ENCODE measurements at regions not wholly inside any gene's neighbourhood (a gene's known extent, or its start where the extent isn't known, plus 50 kb on each side); places are given as distances from the start of the nearest gene placed in this dataset.
A peak's percentile ranks its signal among the peaks of the same experiment; 100 is the strongest.

DNA sequence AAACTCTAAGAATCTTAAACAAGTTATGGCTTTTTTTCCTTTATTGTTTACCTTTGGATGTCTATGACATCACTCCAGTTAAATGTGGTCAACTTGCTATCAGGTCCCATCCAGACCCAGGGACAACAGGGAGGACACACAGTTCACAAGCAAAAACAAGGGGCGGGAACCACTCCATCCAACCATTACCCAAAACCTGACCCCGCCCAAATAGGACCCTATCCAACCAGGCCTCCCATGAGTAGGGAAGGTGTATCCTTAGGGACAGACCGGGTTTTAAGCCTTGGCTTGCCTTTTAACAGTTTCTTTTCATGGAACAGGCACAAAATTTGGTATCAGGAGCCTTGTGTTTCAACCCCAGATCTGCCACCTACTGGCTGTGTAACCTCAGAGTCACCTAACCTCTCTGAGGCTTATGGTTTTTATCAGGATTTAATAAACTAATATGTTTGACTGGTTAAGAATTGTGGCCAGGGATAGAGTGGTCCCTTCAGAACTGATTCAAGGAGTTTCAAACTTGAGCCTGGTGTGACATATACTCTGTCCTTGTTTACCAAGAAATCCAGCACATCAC, 127.7 kb upstream of the RAD23B start:
- no peak overlapping the region for H3K27ac ChIP-seq

DNA sequence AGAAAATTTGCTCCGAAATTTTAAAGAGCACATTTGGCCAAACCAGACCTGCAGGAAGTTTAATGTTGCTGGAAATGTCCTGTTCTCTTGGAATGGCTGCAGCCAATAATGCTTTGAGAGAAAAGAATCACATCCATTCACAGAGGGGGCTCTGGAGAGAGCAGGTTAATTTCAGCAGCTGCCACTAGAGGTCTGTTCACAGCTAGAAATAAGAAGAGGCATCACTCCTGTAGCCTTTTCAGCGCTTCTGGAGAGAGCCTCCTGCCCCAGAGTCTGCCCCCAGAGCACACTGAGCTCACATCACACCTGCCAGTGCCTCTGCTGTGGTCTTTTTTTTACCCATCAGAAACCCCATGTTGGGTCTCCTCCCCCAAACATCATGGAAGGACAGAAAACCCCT, 124.8 kb upstream of the RAD23B start:
- H3K4me3 ChIP-seq = no peak overlapping the region
- no peak overlapping the region for H3K27ac ChIP-seq

More for the DNA sequence above, 127.7 kb upstream of the RAD23B start:
- no peak overlapping the region for H3K4me3 ChIP-seq

DNA sequence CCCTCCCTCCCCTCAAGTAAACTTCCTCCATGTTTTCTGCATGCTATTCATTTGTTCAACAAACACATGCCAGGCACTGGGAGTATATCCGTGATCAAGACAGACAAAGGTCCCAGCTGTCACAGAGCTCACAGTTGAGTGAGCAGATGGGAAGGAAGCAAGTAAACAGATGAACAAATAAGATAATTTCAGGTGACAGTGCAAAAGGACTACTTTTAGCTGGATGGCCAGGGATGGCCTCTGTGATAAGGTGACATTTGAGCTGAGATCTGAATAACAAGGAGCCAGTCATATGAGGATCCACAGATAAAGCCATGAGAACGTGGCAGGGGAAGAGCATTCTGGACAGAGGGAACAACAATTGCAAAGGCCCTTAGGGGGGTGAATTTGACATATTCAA, 121.7 kb upstream of the RAD23B start:
- Histone ChIP-seq H3K4me3 (no peak overlapping the region), H3K27ac (no peak overlapping the region)

GRCh38 chr9:107163370-107163769, 119.7 kb upstream of the RAD23B start:
- Histone ChIP-seq H3K4me3 (no peak overlapping the region), H3K27ac (no peak overlapping the region)

DNA sequence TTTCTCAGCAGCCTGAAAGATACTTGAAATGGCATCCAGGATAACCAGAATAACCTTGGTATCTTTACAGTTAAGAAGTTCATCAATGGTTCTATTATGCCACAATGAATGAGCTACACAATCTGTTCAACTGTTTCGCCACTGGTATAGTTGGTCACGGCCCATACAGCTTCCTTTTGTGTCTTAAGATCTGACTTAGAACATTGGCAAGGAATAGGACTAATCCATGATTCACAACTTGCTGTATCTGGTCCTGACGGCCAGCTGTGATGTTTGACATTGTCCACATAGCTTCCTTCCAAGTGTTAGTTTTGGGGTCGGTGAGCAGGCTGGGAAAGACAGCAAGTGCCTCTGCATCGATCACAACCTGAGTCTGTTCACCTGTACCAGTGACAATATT, 113.3 kb upstream of the RAD23B start:
- H3K27ac ChIP-seq = no peak overlapping the region
- H3K4me3 ChIP-seq = no peak overlapping the region

DNA sequence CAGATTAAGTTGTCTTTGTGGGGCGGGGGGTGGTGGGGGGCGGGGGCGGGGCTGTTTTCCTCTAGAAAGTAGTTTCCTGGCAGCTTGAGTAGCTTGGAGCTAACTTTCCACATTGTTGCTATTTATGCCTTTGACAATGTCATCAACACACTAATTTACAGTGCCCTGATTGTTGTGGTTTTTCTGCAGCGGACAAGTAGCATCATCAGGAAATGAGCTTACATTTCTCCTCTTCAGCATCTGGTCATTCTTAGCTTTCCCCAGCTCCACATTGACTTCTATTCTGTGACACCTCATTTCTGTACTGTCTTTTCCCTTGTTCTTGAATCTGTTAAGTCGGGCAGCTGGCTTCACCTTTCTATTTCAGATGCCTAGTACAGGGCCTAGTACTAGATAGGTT, 112.3 kb upstream of the RAD23B start:
- no peak overlapping the region for H3K27ac ChIP-seq
- H3K4me3 ChIP-seq = no peak overlapping the region

GRCh38 chr9:107172160-107172978, 110.7 kb upstream of the RAD23B start:
- Histone ChIP-seq H3K4me3 (no peak overlapping the region), H3K27ac (no peak overlapping the region)

DNA sequence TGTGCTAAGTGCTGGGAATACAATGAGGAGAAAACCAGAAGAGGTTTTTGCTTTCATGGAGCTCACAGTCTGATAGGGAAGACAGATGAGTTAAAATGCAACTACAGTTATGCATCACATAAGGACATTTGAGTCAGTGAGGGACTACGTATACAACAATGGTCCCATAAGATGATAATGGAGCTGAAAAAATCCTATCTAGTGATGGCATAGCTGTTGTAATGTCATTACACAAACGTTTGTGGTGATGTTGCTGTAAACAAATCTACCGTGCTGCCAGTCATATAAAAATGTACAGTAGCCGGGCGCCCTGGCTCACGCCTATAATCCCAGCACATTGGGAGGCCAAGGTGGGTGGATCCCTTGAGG, 110.1 kb upstream of the RAD23B start:
- H3K27ac ChIP-seq = no peak overlapping the region

DNA sequence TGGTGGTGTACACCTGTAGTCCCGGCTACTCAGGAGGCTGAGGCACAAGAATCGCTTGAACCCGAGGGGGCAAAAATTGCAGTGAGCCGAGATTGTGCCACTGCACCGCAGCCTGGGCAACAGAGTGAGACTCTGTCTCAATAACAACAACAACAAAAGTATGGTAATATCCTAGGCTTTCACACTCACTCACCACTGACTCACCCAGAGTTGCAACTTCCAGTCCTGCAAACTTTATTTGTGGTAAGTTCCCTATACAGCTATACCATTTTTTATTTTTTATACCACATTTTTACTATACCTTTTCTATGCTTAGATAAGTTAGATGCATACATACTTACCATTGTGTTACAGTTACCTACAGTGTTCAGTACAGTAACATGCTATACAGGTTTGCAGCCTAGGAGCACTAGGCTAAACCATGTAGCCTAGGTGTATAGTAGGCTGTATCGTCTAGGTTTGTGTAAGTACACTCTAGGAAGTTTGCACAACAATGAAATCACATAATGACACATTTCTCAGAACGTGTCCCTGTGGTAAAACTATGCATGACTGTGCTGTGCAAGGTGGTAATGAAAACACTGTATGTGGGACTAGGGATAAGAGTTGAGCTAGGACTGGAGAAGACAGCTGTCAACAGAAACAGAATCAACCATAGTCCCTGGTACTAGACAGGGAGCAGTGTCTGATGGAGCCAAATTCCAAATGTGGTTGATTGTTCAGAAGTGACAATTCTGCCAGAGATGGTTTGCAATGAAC, 109.5 kb upstream of the RAD23B start:
- no peak overlapping the region for H3K27ac ChIP-seq
- no peak overlapping the region for H3K4me3 ChIP-seq

More for the DNA sequence above, 110.1 kb upstream of the RAD23B start:
- H3K4me3 ChIP-seq = no peak overlapping the region

- H3K27ac ChIP-seq = no peak overlapping the region
- H3K4me3 ChIP-seq = no peak overlapping the region
These were observed 108.6 kb upstream of the RAD23B start for GRCh38 chr9:107174441-107174840.

DNA sequence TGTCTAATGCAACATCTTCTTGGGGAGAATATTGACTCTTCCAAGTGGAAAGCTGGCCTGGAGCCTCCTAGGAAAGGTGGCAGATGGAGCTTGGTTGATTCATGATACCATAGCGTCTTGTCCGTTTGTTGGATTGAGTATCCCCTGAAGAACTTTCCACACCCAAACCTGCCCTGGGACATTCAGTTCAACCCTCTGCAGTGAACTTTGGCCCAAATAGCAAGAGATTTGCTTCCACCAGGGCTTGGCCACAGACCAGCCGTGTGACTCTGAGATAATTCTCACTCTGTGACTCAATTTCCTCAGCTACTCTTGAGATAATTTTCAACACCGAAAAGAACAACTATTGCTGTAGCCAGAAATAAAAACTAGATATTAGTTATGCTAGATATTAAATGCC, 108.0 kb upstream of the RAD23B start:
- H3K4me3 ChIP-seq = no peak overlapping the region
- H3K27ac ChIP-seq = peak overlapping the region in 1 of 21 experiments; percentile 5

DNA sequence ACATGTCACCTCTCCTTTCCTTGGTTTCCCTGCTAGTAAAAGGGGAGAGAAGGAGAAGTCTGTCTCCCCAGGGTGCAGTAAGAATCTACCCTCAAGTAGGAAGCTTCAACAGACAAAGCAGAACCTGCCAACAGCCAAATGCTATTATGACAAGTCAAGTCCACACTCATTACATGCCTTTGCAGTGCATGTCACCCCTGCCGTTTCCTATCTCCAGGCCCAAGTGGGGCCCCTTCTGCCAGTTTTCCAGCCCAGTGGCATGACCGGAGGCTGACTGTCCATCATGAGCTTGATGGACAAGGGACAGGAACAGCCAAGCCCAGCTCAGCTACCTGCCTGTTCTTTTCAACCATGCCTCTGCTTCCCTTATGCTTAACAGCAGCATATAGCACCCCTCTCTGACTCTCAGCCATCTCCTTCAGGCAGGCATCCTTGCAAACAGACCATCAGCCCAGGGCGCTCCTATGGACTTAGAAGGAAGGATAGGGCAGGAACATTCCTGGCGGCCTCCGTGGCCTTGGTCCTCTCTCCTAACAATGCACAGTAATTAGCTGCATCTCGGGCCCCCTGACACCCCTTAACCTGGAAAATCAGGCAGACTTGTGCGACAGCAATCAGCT, 107.2 kb upstream of the RAD23B start:
- H3K27ac ChIP-seq = peak overlapping the region in 2 of 21 experiments; percentile 0 to 5
- H3K4me3 ChIP-seq = no peak overlapping the region

DNA sequence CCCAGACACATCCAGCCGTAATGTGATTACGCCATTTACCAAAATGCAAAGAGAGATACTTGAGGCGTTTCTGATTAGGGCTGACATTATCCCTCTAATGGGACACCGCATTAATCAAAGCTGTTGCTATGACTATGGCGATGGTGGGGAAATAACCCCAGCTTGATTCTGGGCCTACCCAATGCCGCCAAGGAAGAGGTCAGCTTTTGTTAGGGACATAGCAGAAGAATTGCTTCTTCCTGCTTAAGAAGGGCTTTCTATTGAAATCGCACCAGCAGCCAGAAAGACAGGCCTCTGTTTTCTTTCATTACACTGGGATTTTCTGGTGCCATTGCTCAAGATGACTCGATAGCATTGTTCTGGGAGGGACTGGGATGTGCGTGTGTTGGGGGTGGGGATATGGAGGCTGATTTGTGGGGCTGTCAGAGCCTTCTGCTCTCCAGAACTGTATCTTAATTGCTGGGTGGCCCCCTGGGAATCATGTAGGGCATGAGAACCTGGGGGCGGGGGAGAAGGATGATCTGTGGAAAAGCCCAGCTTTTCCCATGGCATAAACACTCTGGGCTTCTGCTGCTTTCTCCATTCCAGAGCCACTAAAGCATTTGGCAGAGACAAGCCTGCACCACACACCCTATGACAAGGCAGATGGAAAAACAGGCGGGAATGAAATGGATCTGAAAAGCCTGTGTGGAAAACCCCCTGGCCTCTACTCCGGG, 106.5 kb upstream of the RAD23B start:
- H3K27ac ChIP-seq = peak overlapping the region in 2 of 21 experiments; percentile 0 to 16
- no peak overlapping the region for H3K4me3 ChIP-seq

DNA sequence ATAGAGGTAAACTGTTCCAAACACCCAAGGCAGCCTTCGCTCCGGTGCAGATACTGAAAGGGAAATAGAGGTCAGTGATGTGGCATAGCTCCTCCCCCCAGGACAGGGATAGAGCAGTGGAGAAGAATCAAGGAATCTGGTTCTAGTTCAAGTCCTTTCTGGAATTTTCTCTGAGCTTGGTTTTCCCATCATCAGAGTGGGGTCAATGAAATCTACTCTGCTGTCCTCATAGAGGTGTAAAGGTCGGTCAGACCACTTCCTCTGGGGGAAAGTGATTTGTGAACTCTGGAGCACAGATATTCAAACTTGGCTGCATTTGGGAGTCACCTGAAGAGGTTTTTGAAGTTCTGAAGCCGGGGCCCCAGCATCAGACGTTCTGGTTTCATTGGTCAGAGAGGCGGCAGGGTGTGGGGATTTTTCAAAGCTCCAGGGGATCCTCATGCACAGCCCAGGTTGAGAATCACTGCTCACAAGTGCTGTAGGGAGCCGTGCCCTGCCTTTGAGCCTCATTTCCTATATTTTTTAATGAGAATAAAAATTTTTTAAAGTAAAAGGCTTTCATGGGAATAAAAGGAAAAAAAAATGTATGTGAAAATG, 105.7 kb upstream of the RAD23B start:
- no peak overlapping the region for H3K4me3 ChIP-seq
- peak overlapping the region in 2 of 21 experiments; percentile 11 to 16 for H3K27ac ChIP-seq

DNA sequence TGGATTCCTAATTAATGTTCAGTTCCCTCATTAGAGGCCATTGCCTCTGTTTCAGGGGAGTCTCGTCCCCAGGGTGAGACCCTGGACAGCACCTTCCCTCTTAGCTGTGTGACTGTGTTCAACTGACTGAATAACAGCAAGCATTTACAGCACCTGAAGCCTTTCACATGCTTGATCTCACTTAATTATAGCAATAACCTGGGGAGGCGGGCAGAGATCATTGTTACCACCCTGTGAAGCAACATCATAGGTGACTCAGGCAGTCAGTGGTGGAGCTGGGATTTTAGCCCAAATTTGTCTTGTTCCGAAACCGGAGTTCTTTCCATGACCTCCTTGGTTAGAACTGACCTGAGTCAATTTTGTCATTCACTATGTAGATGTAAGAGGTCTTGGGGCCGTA, 105.2 kb upstream of the RAD23B start:
- H3K4me3 ChIP-seq = no peak overlapping the region
- no peak overlapping the region for H3K27ac ChIP-seq

DNA sequence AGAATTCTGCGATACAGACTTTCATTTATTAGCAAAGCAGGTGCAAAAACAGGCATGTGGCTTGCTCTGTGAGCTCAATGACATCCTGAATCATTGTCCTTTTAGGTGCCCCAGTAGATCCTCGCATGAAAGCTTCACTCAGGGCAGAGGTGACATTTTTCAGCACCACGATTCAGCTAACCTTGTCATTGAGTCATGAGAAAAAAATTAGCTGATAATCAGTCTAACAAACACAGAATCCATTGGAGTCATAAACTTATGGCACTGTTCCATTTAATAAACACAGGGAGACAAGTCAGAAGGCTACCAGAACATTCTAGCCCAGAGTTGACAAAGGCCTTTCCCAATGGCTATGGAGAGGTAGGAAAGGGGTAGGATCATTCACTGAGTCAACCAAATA, 104.8 kb upstream of the RAD23B start:
- H3K27ac ChIP-seq = no peak overlapping the region
- H3K4me3 ChIP-seq = no peak overlapping the region

DNA sequence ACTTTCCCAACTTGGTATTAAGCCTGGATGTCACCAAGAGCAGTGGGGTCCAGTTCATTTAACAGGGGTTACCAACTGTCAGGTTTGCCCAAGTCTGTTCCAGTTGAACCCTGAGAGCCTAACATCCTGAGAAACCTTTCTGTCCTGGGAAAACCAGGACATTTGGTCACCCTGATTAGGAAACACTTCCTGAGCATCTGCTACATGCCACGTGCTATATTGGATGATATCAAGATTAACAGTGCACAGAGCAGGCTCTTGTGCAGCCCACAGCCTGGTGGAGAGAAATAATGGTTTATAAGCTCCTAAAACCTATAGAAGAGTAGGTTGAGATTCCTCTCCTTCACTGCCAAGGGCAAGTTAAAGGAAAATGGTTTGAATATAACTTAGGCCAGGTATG, 102.9 kb upstream of the RAD23B start:
- Histone ChIP-seq H3K4me3 (no peak overlapping the region), H3K27ac (no peak overlapping the region)

- H3K4me3 ChIP-seq = no peak overlapping the region
- H3K27ac ChIP-seq = no peak overlapping the region
These were observed 99.9 kb upstream of the RAD23B start for GRCh38 chr9:107183176-107183575.

GRCh38 chr9:107188376-107188775, 94.7 kb upstream of the RAD23B start:
- H3K27ac ChIP-seq = no peak overlapping the region
- no peak overlapping the region for H3K4me3 ChIP-seq
